Natural killer cell (primary cell): ENCODE measurements at regions not wholly inside any gene's neighbourhood (a gene's known extent, or its start where the extent isn't known, plus 50 kb on each side); places are given as distances from the start of the nearest gene placed in this dataset.

ENCODE experiments used
- ATAC-seq, 3 donors: fragments of 150-1000 bp in 2 of 3; fragments of 200-7000 bp in 1 of 3; cut with Tn5 transposase; 1 replicate in 1 of 3; 2 replicates in 2 of 3; pipeline ENCODE4 v1.10.0; 2021; ENCODE audit warnings: mild to moderate bottlenecking in 2 of 3, moderate library complexity in 2 of 3
- DNase-seq, 2 donors: peaks; one replicate each; pipeline versions ENCODE4 v3.0.0 to v3.0.0-alpha.2; 2013 to 2021; ENCODE audit warnings: mixed read lengths in 1 of 2
- H3K27ac ChIP-seq: one replicate; pipeline ENCODE4 v1.5.1; 2013; ENCODE audit warnings: mild to moderate bottlenecking, low read length
- H3K27me3 ChIP-seq: one replicate; pipeline ENCODE4 v1.6.1; 2013; ENCODE audit warnings: low read length; ENCODE audit not compliant: control insufficient read depth, insufficient read depth
- H3K36me3 ChIP-seq: one replicate; pipeline ENCODE4 v1.6.1; 2013; ENCODE audit warnings: low read length; ENCODE audit not compliant: control insufficient read depth, insufficient read depth
- H3K4me1 ChIP-seq: one replicate; pipeline ENCODE4 v1.6.1; 2013; ENCODE audit warnings: low read length; ENCODE audit not compliant: control insufficient read depth, insufficient read depth
- H3K4me3 ChIP-seq: one replicate; pipeline ENCODE4 v1.5.1; 2013; ENCODE audit warnings: low read length
- H3K9me3 ChIP-seq: one replicate; pipeline ENCODE4 v1.6.1; 2013; ENCODE audit warnings: low read length; ENCODE audit not compliant: control insufficient read depth, insufficient read depth
- H3K27ac Mint-ChIP-seq, 2 donors: one replicate each; pipeline ENCODE4 v1.8.0; 2022; ENCODE audit warnings: mild to moderate bottlenecking in 2 of 2, mixed read lengths in 2 of 2, moderate library complexity in 1 of 2
- H3K27me3 Mint-ChIP-seq, 2 donors: one replicate each; pipeline ENCODE4 v1.8.0; 2022; ENCODE audit warnings: low read depth in 2 of 2, mixed read lengths in 2 of 2
- H3K36me3 Mint-ChIP-seq: one replicate; pipeline ENCODE4 v1.8.0; 2022; ENCODE audit warnings: mixed read lengths
- H3K4me1 Mint-ChIP-seq, 2 donors: one replicate each; pipeline ENCODE4 v1.8.0; 2022; ENCODE audit warnings: mixed read lengths in 2 of 2
- H3K4me3 Mint-ChIP-seq: one replicate; pipeline ENCODE4 v1.8.0; 2022; ENCODE audit warnings: mild to moderate bottlenecking, moderate library complexity, mixed read lengths
- H3K9me3 Mint-ChIP-seq, 2 donors: one replicate each; pipeline ENCODE4 v1.8.0; 2022; ENCODE audit warnings: mixed read lengths in 2 of 2
- WGBS: methylation state at CpG from one replicate; pipeline ENCODE4 v1.1.7; 2013; ENCODE audit warnings: missing lambda C conversion rate; ENCODE audit not compliant: insufficient coverage; 5-methylcytosine and 5-hydroxymethylcytosine counted together
- intact Hi-C: fragments of 100-400 bp; cut with micrococcal nuclease; formaldehyde crosslinking; loops from one replicate; pipeline ENCODE4 v1.14.2; 2022
- TF ChIP-seq, protein P1 (sequence below): fragments of 200-600 bp; IDR thresholded peaks from one replicate; pipeline ENCODE4 v1.8.0; 2022; ENCODE audit warnings: antibody characterized with exemption

DNA sequence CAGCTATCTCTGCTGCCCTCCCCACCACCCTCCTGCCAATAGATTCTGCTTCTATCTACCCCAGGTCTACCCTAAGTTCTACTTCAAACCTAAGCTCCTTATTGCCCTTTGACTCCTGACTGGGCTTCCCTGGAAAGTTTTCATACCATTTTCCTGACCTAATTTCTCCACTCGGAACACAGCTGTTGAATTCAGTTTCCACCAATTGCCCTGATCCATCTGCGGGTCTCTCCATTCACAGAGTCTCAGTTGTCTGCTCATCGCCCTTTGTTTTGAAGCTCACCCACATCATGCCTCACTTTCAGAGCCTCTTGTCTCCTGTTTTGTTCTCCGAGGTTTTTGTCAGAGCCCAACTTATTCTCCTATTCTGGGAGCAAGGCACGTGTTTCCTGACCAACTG, 56.8 kb upstream of the ABI3BP start:
- H3K4me3 ChIP-seq: no peak overlapping the region
- TF ChIP-seq, protein P1, sequence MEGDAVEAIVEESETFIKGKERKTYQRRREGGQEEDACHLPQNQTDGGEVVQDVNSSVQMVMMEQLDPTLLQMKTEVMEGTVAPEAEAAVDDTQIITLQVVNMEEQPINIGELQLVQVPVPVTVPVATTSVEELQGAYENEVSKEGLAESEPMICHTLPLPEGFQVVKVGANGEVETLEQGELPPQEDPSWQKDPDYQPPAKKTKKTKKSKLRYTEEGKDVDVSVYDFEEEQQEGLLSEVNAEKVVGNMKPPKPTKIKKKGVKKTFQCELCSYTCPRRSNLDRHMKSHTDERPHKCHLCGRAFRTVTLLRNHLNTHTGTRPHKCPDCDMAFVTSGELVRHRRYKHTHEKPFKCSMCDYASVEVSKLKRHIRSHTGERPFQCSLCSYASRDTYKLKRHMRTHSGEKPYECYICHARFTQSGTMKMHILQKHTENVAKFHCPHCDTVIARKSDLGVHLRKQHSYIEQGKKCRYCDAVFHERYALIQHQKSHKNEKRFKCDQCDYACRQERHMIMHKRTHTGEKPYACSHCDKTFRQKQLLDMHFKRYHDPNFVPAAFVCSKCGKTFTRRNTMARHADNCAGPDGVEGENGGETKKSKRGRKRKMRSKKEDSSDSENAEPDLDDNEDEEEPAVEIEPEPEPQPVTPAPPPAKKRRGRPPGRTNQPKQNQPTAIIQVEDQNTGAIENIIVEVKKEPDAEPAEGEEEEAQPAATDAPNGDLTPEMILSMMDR: no peak
- 86% methylated on average over 5 of the region's 5 CpGs for WGBS
- Mint-ChIP-seq H3K4me1 (no peaks in the 10 kb centered on the region), H3K4me3 (no peak overlapping the region), H3K9me3 (peaks cover 3 to 5% of the 10 kb centered on the region in 2 donors), H3K36me3 (no peaks in the 10 kb centered on the region), H3K27ac (no peak overlapping the region), H3K27me3 (peaks cover 0 to 2% of the 10 kb centered on the region in 2 donors)
- H3K4me1 ChIP-seq: no peaks in the 10 kb centered on the region
- H3K36me3 ChIP-seq: no peaks in the 10 kb centered on the region
- no peaks in the 10 kb centered on the region for H3K9me3 ChIP-seq
- ATAC-seq: no peak
- H3K27me3 ChIP-seq: no peaks in the 10 kb centered on the region
- intact Hi-C loops: no loop called here
- no peak overlapping the region for H3K27ac ChIP-seq
- no peak for DNase-seq

DNA sequence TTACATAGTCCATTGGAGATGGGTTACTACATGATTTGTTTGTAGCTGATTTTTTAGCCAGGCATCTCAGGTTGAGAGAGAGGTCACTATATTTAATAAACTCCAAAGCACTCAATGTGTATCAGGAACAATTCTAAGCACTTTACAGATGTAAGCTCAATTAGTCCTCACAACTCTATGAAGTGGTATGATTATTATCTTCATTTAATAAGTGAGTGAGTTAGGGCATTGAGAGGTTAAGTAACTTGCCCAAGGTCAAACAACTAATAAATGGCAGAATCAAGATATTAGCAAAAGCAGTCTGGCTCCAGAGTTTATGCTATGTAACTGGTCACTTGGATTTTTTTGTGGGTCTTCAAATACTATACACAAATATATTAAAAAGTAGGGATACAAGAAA, 56.3 kb upstream of the ABI3BP start:
- no peaks in the 10 kb centered on the region for H3K36me3 Mint-ChIP-seq
- DNase-seq: no peak
- H3K9me3 Mint-ChIP-seq: peaks cover 5 to 6% of the 10 kb centered on the region in 2 donors
- H3K4me3 Mint-ChIP-seq: no peak overlapping the region
- H3K27me3 Mint-ChIP-seq: peaks cover 0 to 2% of the 10 kb centered on the region in 2 donors
- no peak overlapping the region for H3K4me3 ChIP-seq
- TF ChIP-seq, protein P1: no peak
- H3K4me1 Mint-ChIP-seq: no peaks in the 10 kb centered on the region
- no peaks in the 10 kb centered on the region for H3K9me3 ChIP-seq
- H3K27me3 ChIP-seq: no peaks in the 10 kb centered on the region
- intact Hi-C loops: no loop called here
- H3K4me1 ChIP-seq: no peaks in the 10 kb centered on the region
- H3K36me3 ChIP-seq: no peaks in the 10 kb centered on the region
- ATAC-seq: no peak
- H3K27ac Mint-ChIP-seq: no peak overlapping the region
- H3K27ac ChIP-seq: no peak overlapping the region

DNA sequence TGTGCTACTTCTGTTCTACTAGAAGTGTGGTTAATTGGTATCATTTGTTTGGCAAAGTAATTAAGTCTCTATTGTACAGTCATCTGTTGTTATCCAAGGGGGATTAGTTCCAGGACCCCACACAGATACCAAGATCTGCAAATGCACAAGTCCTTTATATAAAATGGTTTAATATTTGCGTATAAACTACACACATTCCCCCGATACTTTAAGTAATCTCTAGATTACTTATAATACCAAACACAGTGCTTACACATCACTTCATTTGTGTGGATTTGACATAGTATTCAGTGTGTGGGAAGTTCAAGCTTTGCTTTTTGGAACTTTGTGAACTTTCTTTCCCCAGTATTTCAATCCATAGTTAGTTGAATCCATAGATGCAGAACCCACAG, 50.5 kb upstream of the ABI3BP start:
- no peak for ATAC-seq
- H3K36me3 ChIP-seq: no peaks in the 10 kb centered on the region
- H3K4me3 Mint-ChIP-seq: no peak overlapping the region
- no peak overlapping the region for H3K27ac ChIP-seq
- H3K27me3 Mint-ChIP-seq: peaks cover 0 to 2% of the 10 kb centered on the region in 2 donors
- no peaks in the 10 kb centered on the region for H3K36me3 Mint-ChIP-seq
- WGBS: no CpG with 5 or more reads among the region's 2 CpGs
- H3K4me1 Mint-ChIP-seq: no peaks in the 10 kb centered on the region
- no peak overlapping the region for H3K27ac Mint-ChIP-seq
- no peaks in the 10 kb centered on the region for H3K27me3 ChIP-seq
- no peak for DNase-seq
- intact Hi-C loops: no loop called here
- TF ChIP-seq, protein P1: no peak
- peaks cover 12% of the 10 kb centered on the region in 2 donors for H3K9me3 Mint-ChIP-seq
- H3K4me1 ChIP-seq: no peaks in the 10 kb centered on the region
- H3K4me3 ChIP-seq: no peak overlapping the region
- H3K9me3 ChIP-seq: no peaks in the 10 kb centered on the region

DNA sequence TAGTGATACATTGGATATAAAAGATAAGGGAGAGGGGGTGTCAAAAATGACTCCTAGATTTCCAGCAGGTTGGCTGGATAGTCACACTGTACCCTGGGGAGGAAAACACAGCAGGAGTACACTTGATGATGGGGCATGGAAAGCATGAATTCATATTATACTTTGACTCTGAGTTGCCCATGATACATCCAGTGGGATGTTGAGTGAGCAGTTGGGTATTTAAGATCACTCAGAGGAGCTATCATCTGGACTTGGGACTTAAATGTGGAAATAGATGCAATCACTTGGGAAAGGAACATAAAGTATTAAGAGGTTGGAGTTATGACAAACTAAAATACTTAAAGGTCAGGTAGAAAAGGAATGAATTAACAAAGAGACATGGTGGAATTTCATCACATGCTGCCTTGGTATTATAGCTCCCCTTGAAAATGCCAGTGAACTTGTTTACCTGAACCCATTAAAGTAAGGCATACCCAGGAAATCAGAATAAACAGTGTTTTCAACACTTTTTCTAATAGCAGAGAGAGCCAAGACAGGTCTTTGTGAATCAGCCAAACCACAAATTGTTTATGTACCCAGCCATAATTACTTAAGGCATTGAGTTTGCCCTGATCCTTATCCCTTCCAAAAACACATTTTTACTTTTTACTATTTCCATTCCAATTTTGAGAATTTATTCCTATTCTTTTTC, 49.9 kb upstream of the ABI3BP start:
- intact Hi-C loops: no loop called here
- TF ChIP-seq, protein P1: no peak
- DNase-seq (no peak), ATAC-seq (no peak)
- Mint-ChIP-seq H3K27ac (no peak overlapping the region), H3K27me3 (peaks cover 0 to 2% of the 10 kb centered on the region in 2 donors), H3K36me3 (no peaks in the 10 kb centered on the region), H3K4me1 (no peaks in the 10 kb centered on the region), H3K9me3 (peaks cover 12% of the 10 kb centered on the region in 2 donors), H3K4me3 (no peak overlapping the region)
- Histone ChIP-seq H3K36me3 (no peaks in the 10 kb centered on the region), H3K27me3 (no peaks in the 10 kb centered on the region), H3K9me3 (no peaks in the 10 kb centered on the region), H3K27ac (no peak overlapping the region), H3K4me3 (no peak overlapping the region), H3K4me1 (no peaks in the 10 kb centered on the region)
